GM10248 (cell line): ENCODE measurements at regions not wholly inside any gene's neighbourhood (a gene's known extent, or its start where the extent isn't known, plus 50 kb on each side); places are given as distances from the start of the nearest gene placed in this dataset.

Source experiments
- CTCF ChIA-PET: fragments of 300-600 bp; sonication (Branson Sonifier 250); formaldehyde crosslinking; extraction: SDS; loops from one replicate; lab custom pipeline; 2021; ENCODE audit warnings: antibody characterized with exemption; lab: Yijun Ruan, JAX
- POLR2A ChIA-PET: fragments of 350-650 bp; sonication (Branson Sonifier 250); formaldehyde crosslinking; extraction: SDS; loops from one replicate; lab custom pipeline; 2020; ENCODE audit warnings: antibody characterized with exemption; lab: Yijun Ruan, JAX
- DNase-seq: peaks from one replicate; pipeline ENCODE4 v3.0.0; 2012; ENCODE audit errors: extremely low spot score
- TF ChIP-seq, protein P1 (sequence below): IDR thresholded peaks from 2 replicates; pipeline ENCODE4 v1.5.1; 2012; ENCODE audit warnings: mild to moderate bottlenecking, low read depth; ENCODE audit errors: extremely low read depth, missing control alignments, control extremely low read depth

DNA sequence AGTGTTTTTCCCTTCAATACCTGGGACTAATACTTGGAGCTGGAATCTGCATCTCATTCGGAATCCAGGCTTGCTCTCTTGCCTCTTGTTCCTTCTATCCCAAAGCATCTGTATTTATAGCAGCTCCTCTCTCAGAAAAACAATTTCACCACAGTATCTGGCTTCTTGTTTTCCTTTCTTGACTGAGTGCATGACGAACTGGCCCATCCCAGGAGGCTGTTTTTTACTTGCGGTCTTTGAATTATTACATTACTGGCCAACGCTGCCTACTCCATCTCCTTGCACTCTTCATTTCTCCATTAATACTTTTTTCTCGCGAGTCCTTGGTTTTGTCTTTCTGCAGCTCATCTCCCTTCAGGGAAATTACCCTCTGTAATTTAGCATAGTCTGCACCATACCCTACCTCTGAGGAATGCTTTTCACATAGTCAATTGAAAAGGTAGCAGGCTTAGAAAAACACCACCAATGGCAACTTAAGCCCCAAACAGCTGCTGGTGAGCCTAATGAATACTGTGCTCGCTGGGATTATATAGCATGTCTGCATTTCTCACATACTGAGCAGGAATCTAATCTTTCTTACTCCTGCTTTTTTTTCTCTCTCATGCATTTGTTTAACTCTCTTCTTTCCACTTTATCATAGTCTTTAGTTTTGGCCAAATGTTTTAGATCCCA, 277.4 kb upstream of the SESN3 start:
- no peak for DNase-seq
- ChIA-PET CTCF (interaction anchor here (1.4 to 2.4 kb wide), 6 partner anchors 7 to 197 kb away, joined by 4 to 7 read pairs (median 4); no protein-coding TSS in a partner anchor), POLR2A (no interaction called here)

DNA sequence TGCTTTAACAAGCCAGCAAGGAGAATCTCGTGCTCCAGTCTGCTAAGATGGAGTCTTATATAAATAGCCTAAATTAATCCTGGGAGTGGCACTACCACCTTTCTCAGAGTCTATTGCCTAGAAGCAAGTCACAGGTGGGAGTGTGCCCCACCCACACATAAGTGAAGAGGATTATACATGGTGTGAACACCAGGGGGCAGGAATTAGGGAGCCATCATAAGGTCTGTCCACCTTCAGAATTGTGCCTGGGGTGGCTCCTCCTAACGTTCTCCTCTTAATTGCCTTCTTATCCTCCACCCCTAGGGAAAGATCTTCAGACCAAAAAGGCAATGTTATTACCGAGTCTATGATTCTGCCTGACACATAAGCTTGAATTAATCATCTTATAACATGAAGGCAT, 276.8 kb upstream of the SESN3 start:
- ChIA-PET POLR2A (no interaction called here), CTCF (interaction anchor here (1.4 to 2.4 kb wide), 5 partner anchors 9 to 198 kb away, joined by 4 to 7 read pairs (median 4); no protein-coding TSS in a partner anchor)
- no peak for DNase-seq
- TF ChIP-seq, protein P1, sequence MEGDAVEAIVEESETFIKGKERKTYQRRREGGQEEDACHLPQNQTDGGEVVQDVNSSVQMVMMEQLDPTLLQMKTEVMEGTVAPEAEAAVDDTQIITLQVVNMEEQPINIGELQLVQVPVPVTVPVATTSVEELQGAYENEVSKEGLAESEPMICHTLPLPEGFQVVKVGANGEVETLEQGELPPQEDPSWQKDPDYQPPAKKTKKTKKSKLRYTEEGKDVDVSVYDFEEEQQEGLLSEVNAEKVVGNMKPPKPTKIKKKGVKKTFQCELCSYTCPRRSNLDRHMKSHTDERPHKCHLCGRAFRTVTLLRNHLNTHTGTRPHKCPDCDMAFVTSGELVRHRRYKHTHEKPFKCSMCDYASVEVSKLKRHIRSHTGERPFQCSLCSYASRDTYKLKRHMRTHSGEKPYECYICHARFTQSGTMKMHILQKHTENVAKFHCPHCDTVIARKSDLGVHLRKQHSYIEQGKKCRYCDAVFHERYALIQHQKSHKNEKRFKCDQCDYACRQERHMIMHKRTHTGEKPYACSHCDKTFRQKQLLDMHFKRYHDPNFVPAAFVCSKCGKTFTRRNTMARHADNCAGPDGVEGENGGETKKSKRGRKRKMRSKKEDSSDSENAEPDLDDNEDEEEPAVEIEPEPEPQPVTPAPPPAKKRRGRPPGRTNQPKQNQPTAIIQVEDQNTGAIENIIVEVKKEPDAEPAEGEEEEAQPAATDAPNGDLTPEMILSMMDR = no peak

More for the DNA sequence above, 277.4 kb upstream of the SESN3 start:
- TF ChIP-seq, protein P1 = no peak

DNA sequence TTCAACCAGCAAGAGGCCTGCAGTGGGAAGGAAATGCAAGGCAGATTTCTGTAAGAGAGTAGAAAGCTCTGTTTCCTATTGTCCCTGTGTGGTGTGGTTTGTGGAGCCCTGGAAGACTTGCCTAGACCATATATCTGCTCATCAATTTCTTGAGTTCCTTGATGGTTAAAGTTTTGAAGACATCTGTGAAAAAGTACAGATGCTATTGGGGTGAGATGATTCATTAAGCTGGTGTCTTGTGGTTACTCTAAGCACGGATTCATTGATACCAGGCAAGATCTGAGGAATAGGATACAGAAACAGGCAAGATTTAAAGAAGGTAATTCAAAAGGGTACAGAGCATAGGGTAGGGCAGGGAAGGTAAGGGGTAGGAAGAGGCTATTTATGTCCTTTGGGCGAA, 275.8 kb upstream of the SESN3 start:
- CTCF ChIA-PET = interaction anchor here (1.6 to 2.4 kb wide), 2 partner anchors 39 to 191 kb away, joined by 4 to 7 read pairs; no protein-coding TSS in a partner anchor
- TF ChIP-seq, protein P1 = no peak
- POLR2A ChIA-PET = no interaction called here
- DNase-seq = no peak

DNA sequence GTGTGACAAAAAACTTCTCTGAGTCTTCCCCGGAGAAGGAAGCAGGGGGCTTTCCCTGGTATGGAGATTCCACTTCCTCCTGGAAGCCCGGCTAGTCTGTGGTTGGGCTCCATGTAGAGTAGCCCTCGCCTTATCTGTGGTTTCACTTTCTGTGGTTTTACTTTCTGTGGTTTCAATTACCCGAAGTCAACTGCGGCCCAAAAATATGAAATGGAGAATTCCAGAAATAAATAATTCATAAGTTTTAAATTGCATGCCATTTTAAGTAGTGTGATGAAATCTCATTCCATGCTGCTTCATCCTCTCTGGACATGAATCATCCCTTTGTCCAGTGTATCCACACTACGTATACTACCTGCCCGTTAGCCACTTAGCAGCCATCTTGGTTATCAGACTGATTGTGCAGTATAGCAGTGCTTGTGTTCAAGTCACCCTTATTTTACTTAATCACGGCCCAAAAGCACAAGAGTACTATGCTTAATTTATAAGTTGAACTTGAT, 275.0 kb upstream of the SESN3 start:
- ChIA-PET CTCF (no interaction called here), POLR2A (no interaction called here)
- TF ChIP-seq, protein P1 = no peak
- no peak for DNase-seq

DNA sequence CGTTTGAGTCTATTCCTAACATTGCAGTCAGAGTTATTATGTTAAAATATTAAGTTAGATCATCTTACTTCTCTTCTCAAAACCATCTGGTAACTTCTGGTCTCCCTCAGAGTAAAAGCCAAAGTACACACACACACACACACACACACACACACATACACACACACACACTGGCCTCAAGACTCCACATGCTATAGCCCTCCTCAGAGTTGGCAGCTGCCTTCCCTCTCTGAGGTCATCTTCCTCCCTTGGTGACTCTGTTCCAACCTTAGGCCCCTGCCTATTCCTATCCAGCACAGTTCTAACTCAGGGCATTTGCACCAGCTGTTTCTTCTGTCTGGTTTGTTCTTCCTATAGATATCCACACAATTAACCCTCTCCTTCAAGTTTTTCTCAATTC, 272.0 kb upstream of the SESN3 start:
- ChIA-PET POLR2A (no interaction called here), CTCF (interaction anchor here (2.2 kb wide), 1 partner anchor 9 kb away, joined by 7 read pairs; no protein-coding TSS in a partner anchor)
- DNase-seq = no peak

DNA sequence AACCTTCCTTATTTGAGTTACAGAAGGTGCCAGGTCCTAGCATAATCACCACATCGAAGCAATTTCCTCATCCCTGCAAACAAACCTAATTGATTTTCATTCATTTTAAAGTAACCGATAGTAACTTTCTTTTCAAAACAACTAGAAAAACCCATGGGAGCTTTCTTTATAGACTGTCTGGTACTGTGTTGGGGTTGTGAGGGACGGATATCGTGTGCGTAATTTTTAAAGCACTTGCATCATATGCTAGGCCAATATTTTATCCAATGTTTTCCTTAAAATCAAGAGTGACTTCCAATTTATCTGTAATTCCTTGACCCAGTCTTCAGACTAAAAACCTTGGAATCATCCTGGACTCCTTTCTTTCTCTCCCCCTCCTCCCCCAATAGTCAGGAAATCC, 271.5 kb upstream of the SESN3 start:
- no peak for DNase-seq
- ChIA-PET CTCF (interaction anchor here (2.2 kb wide), 1 partner anchor 9 kb away, joined by 7 read pairs; no protein-coding TSS in a partner anchor), POLR2A (no interaction called here)
- TF ChIP-seq, protein P1 = no peak

More for the DNA sequence above, 272.0 kb upstream of the SESN3 start:
- TF ChIP-seq, protein P1 = no peak
